ENCODE measurements at regions not wholly inside any gene's neighbourhood (a gene's known extent, or its start where the extent isn't known, plus 50 kb on each side); places are given as distances from the start of the nearest gene placed in this dataset.

GRCh38 chr4:92120810-92121498 is 182.8 kb upstream of the GRID2 start:
- Histone ChIP-seq H3K9ac (ENCODE audit: insufficient read depth, low read length, poor library complexity, severe bottlenecking) (no peak overlapping the region), H4K20me1 (ENCODE audit: insufficient read depth, low read length) (no peaks in the 10 kb centered on the region), H3K9me3 (replicated peaks in 1 of 2; ENCODE audit: control insufficient read depth in 1 of 2, insufficient read depth in 1 of 2, low read length in 2 of 2) (peaks cover 0 to 10% of the 10 kb centered on the region in 2 donors), H3K27ac (ENCODE audit: low read depth in 1 of 2, low read length in 2 of 2) (no peak overlapping the region), H3K4me1 (ENCODE audit: control insufficient read depth in 1 of 2, insufficient read depth in 2 of 2, low read length in 2 of 2) (no peaks in the 10 kb centered on the region), H3K79me2 (ENCODE audit: insufficient read depth, low read length) (no peaks in the 10 kb centered on the region), H3K27me3 (ENCODE audit: control insufficient read depth in 2 of 2, insufficient read depth in 2 of 2, low read length in 2 of 2) (no peaks in the 10 kb centered on the region), H2AFZ (ENCODE audit: insufficient read depth, low read depth, low read length, poor library complexity, severe bottlenecking) (no peak overlapping the region), H3K4me2 (replicated peaks; ENCODE audit: extremely low read depth, low read length, poor library complexity, severe bottlenecking) (no peak overlapping the region), H3K36me3 (replicated peaks in 1 of 2; ENCODE audit: control insufficient read depth in 1 of 2, insufficient read depth in 2 of 2, low read length in 2 of 2) (no peaks in the 10 kb centered on the region), H3K4me3 (replicated peaks in 1 of 3; ENCODE audit: low read depth in 2 of 3, low read length in 3 of 3) (no peak overlapping the region)
- Mint-ChIP-seq H3K9me3 (peaks cover 2 to 7% (median 3%) of the 10 kb centered on the region in 7 donors), H3K27me3 (ENCODE audit: low read depth in 3 of 3) (no peaks in the 10 kb centered on the region), H3K4me3 (no peak overlapping the region), H3K27ac (no peak overlapping the region), H3K4me1 (no peaks in the 10 kb centered on the region), H3K36me3 (no peaks in the 10 kb centered on the region)
- no peak for DNase-seq
- intact Hi-C loops (cut with micrococcal nuclease) = no loop called here
- WGBS (ENCODE audit: insufficient coverage) = 88% methylated on average over 5 of the region's 6 CpGs
- no peak for TF ChIP-seq CTCF (IDR thresholded peaks at IDR 0.05)

GRCh38 chr4:92122911-92123310 is 180.9 kb upstream of the GRID2 start:
- H3K4me1 ChIP-seq (ENCODE audit: control insufficient read depth in 1 of 2, insufficient read depth in 2 of 2, low read length in 2 of 2) = no peaks in the 10 kb centered on the region
- no peak overlapping the region for H3K27ac Mint-ChIP-seq
- H3K4me1 Mint-ChIP-seq = no peaks in the 10 kb centered on the region
- no peaks in the 10 kb centered on the region for H3K27me3 ChIP-seq (ENCODE audit: control insufficient read depth in 2 of 2, insufficient read depth in 2 of 2, low read length in 2 of 2)
- H3K9ac ChIP-seq (ENCODE audit: insufficient read depth, low read length, poor library complexity, severe bottlenecking) = no peak overlapping the region
- H3K27me3 Mint-ChIP-seq (ENCODE audit: low read depth in 3 of 3) = peaks cover 0 to under 1% (median 0%) of the 10 kb centered on the region in 3 donors
- no peaks in the 10 kb centered on the region for H4K20me1 ChIP-seq (ENCODE audit: insufficient read depth, low read length)
- WGBS (ENCODE audit: insufficient coverage) = 100% methylated on average over 1 of the region's 3 CpGs
- no peak for DNase-seq
- no peak overlapping the region for H3K4me3 Mint-ChIP-seq
- peaks cover 4 to 14% of the 10 kb centered on the region in 2 donors for H3K9me3 ChIP-seq (replicated peaks in 1 of 2; ENCODE audit: control insufficient read depth in 1 of 2, insufficient read depth in 1 of 2, low read length in 2 of 2)
- H3K36me3 ChIP-seq (replicated peaks in 1 of 2; ENCODE audit: control insufficient read depth in 1 of 2, insufficient read depth in 2 of 2, low read length in 2 of 2) = no peaks in the 10 kb centered on the region
- H2AFZ ChIP-seq (ENCODE audit: insufficient read depth, low read depth, low read length, poor library complexity, severe bottlenecking) = no peak overlapping the region
- H3K9me3 Mint-ChIP-seq = peaks cover 2 to 14% (median 4%) of the 10 kb centered on the region in 7 donors
- no peak overlapping the region for H3K4me2 ChIP-seq (replicated peaks; ENCODE audit: extremely low read depth, low read length, poor library complexity, severe bottlenecking)
- no peaks in the 10 kb centered on the region for H3K79me2 ChIP-seq (ENCODE audit: insufficient read depth, low read length)
- TF ChIP-seq CTCF (IDR thresholded peaks at IDR 0.05) = no peak
- H3K4me3 ChIP-seq (replicated peaks in 1 of 3; ENCODE audit: low read depth in 2 of 3, low read length in 3 of 3) = no peak overlapping the region
- intact Hi-C loops (cut with micrococcal nuclease) = no loop called here
- H3K36me3 Mint-ChIP-seq = no peaks in the 10 kb centered on the region
- H3K27ac ChIP-seq (ENCODE audit: low read depth in 1 of 2, low read length in 2 of 2) = no peak overlapping the region
